GM21423 (cell line): ENCODE measurements at regions not wholly inside any gene's neighbourhood (a gene's known extent, or its start where the extent isn't known, plus 50 kb on each side); places are given as distances from the start of the nearest gene placed in this dataset.
A peak's percentile ranks its signal among the peaks of the same experiment; 100 is the strongest.
"Not testable (repeated sequence)": the region's sequence is repeated elsewhere in the genome, so short reads cannot be mapped to it uniquely, and the experiment has no call there.

Experiments used
- ATAC-seq: cut with Tn5 transposase; IDR thresholded peaks from one replicate; pipeline ENCODE4 v1.9.1; 2021; ENCODE audit warnings: mild to moderate bottlenecking, moderate library complexity; ENCODE audit not compliant: unreplicated experiment

GRCh38 chr2:13654416-13654815 is 937.7 kb downstream of the TRIB2 start:
- ATAC-seq = no peak

- ATAC-seq = no peak
Measured at GRCh38 chr2:13660231-13660630, 943.5 kb downstream of the TRIB2 start.

- ATAC-seq = no peak
Measured at GRCh38 chr2:13662055-13662454, 945.3 kb downstream of the TRIB2 start.

- peak; percentile 74 for ATAC-seq
Measured at GRCh38 chr2:13666582-13667414, 950.1 kb downstream of the TRIB2 start.

- peak; percentile 5 for ATAC-seq
Measured at GRCh38 chr2:13667415-13667757, 950.6 kb downstream of the TRIB2 start.

GRCh38 chr2:13669607-13670006 is 952.9 kb downstream of the TRIB2 start:
- ATAC-seq = no peak

- ATAC-seq = not testable (repeated sequence)
Measured at GRCh38 chr2:13673821-13674220, 957.1 kb downstream of the TRIB2 start.

GRCh38 chr2:13676269-13676668 is 956.2 kb upstream of the LRATD1 start:
- ATAC-seq = no peak

GRCh38 chr2:13681936-13682335 is 950.6 kb upstream of the LRATD1 start:
- ATAC-seq = no peak

GRCh38 chr2:13682540-13683272 is 949.8 kb upstream of the LRATD1 start:
- no peak for ATAC-seq

- ATAC-seq = peak; percentile 48
Measured at GRCh38 chr2:13686262-13686661, 946.3 kb upstream of the LRATD1 start.

- no peak for ATAC-seq
Measured at GRCh38 chr2:13694673-13695072, 937.8 kb upstream of the LRATD1 start.

- no peak for ATAC-seq
Measured at GRCh38 chr2:13696601-13697000, 935.9 kb upstream of the LRATD1 start.

- ATAC-seq = no peak
Measured at GRCh38 chr2:13698847-13699246, 933.7 kb upstream of the LRATD1 start.

- not testable (repeated sequence) for ATAC-seq
Measured at GRCh38 chr2:13699939-13700338, 932.6 kb upstream of the LRATD1 start.

GRCh38 chr2:13711154-13711553 is 921.4 kb upstream of the LRATD1 start:
- no peak for ATAC-seq

- no peak for ATAC-seq
Measured at GRCh38 chr2:13714466-13714865, 918.1 kb upstream of the LRATD1 start.

- no peak for ATAC-seq
Measured at GRCh38 chr2:13725945-13726344, 906.6 kb upstream of the LRATD1 start.

GRCh38 chr2:13745330-13745729 is 887.2 kb upstream of the LRATD1 start:
- ATAC-seq = no peak

- no peak for ATAC-seq
Measured at GRCh38 chr2:13751955-13752354, 880.6 kb upstream of the LRATD1 start.

GRCh38 chr2:13758412-13758811 is 874.1 kb upstream of the LRATD1 start:
- no peak for ATAC-seq

GRCh38 chr2:13768274-13768673 is 864.2 kb upstream of the LRATD1 start:
- no peak for ATAC-seq
